ENCODE measurements at regions not wholly inside any gene's neighbourhood (a gene's known extent, or its start where the extent isn't known, plus 50 kb on each side); places are given as distances from the start of the nearest gene placed in this dataset.

DNA sequence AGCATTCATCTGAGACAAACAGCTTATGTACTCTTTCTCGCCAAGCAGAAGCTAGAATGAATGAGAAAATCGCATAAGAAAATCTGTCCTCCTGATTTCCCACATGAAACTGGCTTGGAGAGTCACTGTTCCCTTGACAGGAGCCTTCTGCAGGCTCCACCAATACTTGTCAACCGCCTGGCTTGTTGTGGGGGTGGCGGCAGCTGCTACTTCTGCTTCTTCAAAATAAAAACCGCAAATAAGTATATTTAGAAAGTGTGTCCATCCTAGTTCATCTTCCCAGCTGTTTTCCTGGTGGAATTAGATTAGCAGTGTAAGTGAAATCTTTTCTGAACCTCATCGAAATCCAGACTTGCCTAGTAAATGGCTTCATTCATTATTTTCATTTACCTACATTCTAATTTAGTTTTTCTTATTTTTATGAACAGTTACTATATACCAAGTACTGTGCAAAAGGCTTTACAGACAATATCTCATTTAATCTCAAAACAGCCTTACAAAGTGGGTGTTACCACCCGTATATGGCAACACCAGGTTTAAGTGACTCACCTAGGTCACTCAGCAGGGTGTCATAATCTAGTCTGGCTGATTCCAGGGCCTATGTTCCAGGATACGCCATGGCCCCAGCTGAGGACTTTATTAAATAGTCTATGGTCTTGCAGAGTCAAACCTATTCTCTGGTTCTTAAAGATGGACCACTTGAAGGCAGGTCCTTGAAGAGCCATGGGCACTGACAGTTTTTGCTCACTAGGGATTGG is 104.6 kb upstream of the IGFBP7 start:
- no peak overlapping the region for H3K4me2 ChIP-seq (ENCODE audit: low read length)
- H3K27me3 ChIP-seq (ENCODE audit: control insufficient read depth, insufficient read depth, low read length): peaks cover 13% of the 10 kb centered on the region
- H3K9ac ChIP-seq (ENCODE audit: low read depth, low read length): no peak overlapping the region
- H3K4me3 ChIP-seq (ENCODE audit: low read length): no peak overlapping the region
- H3K4me1 ChIP-seq (ENCODE audit: control insufficient read depth, insufficient read depth, low read length): no peaks in the 10 kb centered on the region
- H3K9me3 ChIP-seq (replicated peaks; ENCODE audit: low read length): no peaks in the 10 kb centered on the region
- no peaks in the 10 kb centered on the region for H3K36me3 ChIP-seq (ENCODE audit: insufficient read depth, low read length)

DNA sequence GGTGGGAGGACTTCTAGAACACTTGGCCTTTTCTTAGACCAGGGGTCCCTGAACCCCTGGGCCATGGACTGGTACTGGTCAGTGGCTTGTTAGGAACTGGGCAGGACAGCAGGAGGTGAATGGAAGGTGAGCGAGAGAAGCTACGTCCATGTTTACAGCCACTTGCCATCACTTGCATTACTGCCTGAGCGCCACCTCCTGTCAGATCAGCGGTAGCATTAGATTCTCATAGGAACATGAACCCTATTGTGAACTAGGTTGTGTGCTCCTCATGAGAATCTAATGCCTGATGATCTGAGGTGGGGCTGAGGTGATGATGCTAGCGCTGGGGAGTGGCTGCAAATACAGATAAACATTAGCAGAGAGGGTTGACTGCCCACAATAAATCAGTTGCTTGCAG is 100.9 kb upstream of the IGFBP7 start:
- no peak overlapping the region for H3K9ac ChIP-seq (ENCODE audit: low read depth, low read length)
- no peaks in the 10 kb centered on the region for H3K36me3 ChIP-seq (ENCODE audit: insufficient read depth, low read length)
- H3K9me3 ChIP-seq (replicated peaks; ENCODE audit: low read length): no peaks in the 10 kb centered on the region
- no peaks in the 10 kb centered on the region for H3K4me1 ChIP-seq (ENCODE audit: control insufficient read depth, insufficient read depth, low read length)
- peaks cover 14% of the 10 kb centered on the region for H3K27me3 ChIP-seq (ENCODE audit: control insufficient read depth, insufficient read depth, low read length)
- H3K4me3 ChIP-seq (ENCODE audit: low read length): no peak overlapping the region
- H3K4me2 ChIP-seq (ENCODE audit: low read length): no peak overlapping the region

DNA sequence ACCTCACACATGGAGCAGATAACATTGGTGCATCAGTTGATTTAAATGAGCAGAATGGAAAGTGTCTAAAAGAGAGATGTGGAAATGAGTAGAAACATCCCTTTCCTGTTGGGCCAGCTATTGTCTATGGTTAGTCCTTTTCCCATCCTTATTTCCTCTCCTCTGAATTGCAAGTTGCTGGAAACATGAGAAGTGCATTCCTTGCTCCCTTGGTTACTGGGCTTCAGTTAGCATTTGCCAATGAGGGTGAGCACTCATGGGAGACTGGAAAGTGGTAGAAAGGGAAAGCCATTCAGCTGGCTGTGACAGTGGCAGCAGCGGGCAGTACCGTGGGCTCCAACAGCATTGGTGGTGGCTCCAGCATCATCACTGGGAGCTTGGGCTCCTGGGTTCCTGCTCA is 96.0 kb upstream of the IGFBP7 start:
- Histone ChIP-seq H3K9me3 (replicated peaks; ENCODE audit: low read length) (no peaks in the 10 kb centered on the region), H3K36me3 (ENCODE audit: insufficient read depth, low read length) (no peaks in the 10 kb centered on the region), H3K9ac (ENCODE audit: low read depth, low read length) (no peak overlapping the region), H3K4me3 (ENCODE audit: low read length) (no peak overlapping the region), H3K4me2 (ENCODE audit: low read length) (no peak overlapping the region), H3K27me3 (ENCODE audit: control insufficient read depth, insufficient read depth, low read length) (peaks cover 18% of the 10 kb centered on the region), H3K4me1 (ENCODE audit: control insufficient read depth, insufficient read depth, low read length) (no peaks in the 10 kb centered on the region)

DNA sequence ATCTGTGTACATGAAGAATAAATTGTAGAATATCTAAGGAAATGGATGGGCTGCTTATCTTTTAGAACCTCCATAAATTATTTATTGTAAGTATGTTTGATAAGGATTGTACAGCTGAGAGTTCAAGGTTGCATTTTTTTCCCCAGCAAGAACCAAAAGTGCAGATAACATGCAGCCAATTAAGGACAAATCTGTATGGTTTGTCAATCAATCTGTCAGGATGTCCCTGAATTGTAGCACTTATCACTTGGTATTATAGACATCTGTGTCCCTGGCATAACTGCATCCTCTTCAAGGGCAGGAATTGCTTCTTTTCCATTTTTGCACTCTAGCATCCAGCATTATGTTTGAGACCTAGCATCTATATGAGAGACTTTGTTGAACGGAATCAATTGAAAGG is 95.4 kb upstream of the IGFBP7 start:
- Histone ChIP-seq H3K4me2 (ENCODE audit: low read length) (no peak overlapping the region), H3K4me3 (ENCODE audit: low read length) (no peak overlapping the region), H3K36me3 (ENCODE audit: insufficient read depth, low read length) (no peaks in the 10 kb centered on the region), H3K4me1 (ENCODE audit: control insufficient read depth, insufficient read depth, low read length) (no peaks in the 10 kb centered on the region), H3K9ac (ENCODE audit: low read depth, low read length) (no peak overlapping the region), H3K9me3 (replicated peaks; ENCODE audit: low read length) (no peaks in the 10 kb centered on the region), H3K27me3 (ENCODE audit: control insufficient read depth, insufficient read depth, low read length) (peaks cover 23% of the 10 kb centered on the region)

DNA sequence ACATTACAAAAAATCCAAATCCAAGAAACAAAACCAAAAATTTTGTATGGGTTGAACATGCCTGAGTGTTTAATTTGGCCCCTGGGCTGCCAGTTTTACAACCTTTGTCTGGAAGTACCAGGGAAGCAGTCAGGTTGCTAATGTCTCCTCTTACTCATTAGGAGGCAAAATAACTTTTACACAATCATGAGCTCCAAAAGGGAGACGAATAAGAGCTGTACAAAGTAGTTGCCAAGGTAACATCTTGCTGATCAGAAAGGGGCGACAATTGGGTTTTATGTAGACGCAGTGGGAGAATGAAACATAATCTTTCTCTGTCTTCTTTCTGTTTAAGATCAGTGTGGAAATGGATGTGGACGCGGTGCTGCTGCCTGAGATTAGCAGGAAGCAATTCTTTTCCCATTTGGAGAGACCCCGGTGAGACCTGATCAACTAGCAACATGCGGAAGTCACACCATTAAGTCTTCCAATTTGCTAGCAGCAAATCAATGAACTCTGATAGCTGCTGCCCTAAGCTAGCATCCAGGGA is 90.7 kb upstream of the IGFBP7 start:
- Histone ChIP-seq H3K9me3 (replicated peaks; ENCODE audit: low read length) (no peaks in the 10 kb centered on the region), H3K27me3 (ENCODE audit: control insufficient read depth, insufficient read depth, low read length) (peaks cover 16% of the 10 kb centered on the region), H3K36me3 (ENCODE audit: insufficient read depth, low read length) (no peaks in the 10 kb centered on the region), H3K4me2 (ENCODE audit: low read length) (no peak overlapping the region), H3K4me1 (ENCODE audit: control insufficient read depth, insufficient read depth, low read length) (no peaks in the 10 kb centered on the region), H3K4me3 (ENCODE audit: low read length) (no peak overlapping the region), H3K9ac (ENCODE audit: low read depth, low read length) (no peak overlapping the region)

DNA sequence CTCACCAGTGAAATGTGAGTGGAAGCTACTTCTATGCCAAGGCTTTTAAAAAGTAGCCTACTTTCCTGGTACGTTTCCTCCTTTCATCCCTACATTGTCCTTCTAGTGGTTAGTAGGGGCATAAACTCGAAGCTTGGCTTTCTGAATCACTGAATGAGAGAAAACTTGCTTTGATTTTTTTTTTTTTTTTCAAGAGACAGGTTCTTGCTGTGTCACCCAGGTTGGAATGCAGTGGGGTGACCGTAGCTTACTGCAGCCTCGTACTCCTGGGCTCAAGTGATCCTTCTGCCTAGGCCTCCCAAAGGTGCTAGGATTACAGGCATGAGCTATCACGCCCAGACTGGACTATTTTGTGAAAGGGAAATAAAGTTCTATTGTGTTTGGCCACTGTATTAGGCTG is 89.1 kb upstream of the IGFBP7 start:
- Histone ChIP-seq H3K4me1 (ENCODE audit: control insufficient read depth, insufficient read depth, low read length) (no peaks in the 10 kb centered on the region), H3K9ac (ENCODE audit: low read depth, low read length) (no peak overlapping the region), H3K27me3 (ENCODE audit: control insufficient read depth, insufficient read depth, low read length) (peaks cover 10% of the 10 kb centered on the region), H3K4me3 (ENCODE audit: low read length) (no peak overlapping the region), H3K9me3 (replicated peaks; ENCODE audit: low read length) (no peaks in the 10 kb centered on the region), H3K36me3 (ENCODE audit: insufficient read depth, low read length) (no peaks in the 10 kb centered on the region), H3K4me2 (ENCODE audit: low read length) (no peak overlapping the region)

DNA sequence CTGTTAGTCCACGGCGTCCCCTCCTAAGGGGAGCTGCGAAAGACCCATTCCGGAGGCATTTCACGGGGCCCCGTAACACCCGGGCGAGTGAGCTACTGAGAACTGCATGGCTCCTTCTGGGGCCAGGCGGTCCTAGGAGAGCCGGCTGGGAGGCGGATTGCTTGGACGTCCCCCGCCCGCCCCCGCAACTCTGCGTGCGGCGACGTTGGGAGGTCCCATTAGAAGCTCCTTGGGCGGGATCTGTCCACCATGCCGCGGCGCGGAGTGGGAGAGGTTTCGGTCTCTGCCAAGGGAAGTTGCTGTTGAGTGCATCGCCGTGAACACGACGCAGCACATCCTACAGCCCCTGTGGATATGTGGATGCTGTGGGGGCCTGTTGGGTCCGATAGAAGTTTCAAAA is 85.4 kb upstream of the IGFBP7 start:
- Histone ChIP-seq H3K36me3 (ENCODE audit: insufficient read depth, low read length) (no peaks in the 10 kb centered on the region), H3K9me3 (replicated peaks; ENCODE audit: low read length) (no peaks in the 10 kb centered on the region), H3K9ac (ENCODE audit: low read depth, low read length) (no peak overlapping the region), H3K4me3 (ENCODE audit: low read length) (no peak overlapping the region), H3K4me1 (ENCODE audit: control insufficient read depth, insufficient read depth, low read length) (no peaks in the 10 kb centered on the region), H3K27me3 (ENCODE audit: control insufficient read depth, insufficient read depth, low read length) (peaks cover 30% of the 10 kb centered on the region), H3K4me2 (ENCODE audit: low read length) (no peak overlapping the region)

DNA sequence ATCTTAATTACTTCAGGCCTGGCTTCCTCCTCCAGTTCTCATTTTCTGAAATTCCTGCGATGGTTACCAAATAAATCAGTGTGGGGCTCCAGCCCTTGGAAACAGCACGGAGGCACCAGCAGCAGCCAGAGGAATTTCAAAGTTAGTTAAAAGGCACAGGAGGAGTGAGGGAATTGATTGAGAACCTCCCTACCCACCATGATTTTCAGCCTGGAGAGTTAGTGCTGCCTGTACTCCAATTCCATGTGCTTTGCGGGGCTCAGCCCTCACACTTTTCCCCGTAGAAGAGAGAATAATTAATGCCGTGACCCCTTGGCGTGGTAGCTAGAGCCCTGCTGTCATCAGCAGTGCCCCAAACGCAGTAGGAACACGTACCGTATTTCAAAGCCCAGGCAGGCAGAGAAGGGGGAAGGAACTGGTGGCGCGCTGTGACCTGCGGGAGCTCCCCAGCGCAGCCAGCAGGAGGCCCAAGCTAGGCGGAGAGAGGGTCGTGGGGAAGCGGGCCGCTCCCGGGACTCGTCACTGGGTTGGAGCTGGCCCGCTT is 84.0 kb upstream of the IGFBP7 start:
- Histone ChIP-seq H3K4me1 (ENCODE audit: control insufficient read depth, insufficient read depth, low read length) (no peaks in the 10 kb centered on the region), H3K27me3 (ENCODE audit: control insufficient read depth, insufficient read depth, low read length) (peaks cover 25% of the 10 kb centered on the region), H3K9me3 (replicated peaks; ENCODE audit: low read length) (no peaks in the 10 kb centered on the region), H3K9ac (ENCODE audit: low read depth, low read length) (no peak overlapping the region), H3K4me3 (ENCODE audit: low read length) (no peak overlapping the region), H3K4me2 (ENCODE audit: low read length) (no peak overlapping the region), H3K36me3 (ENCODE audit: insufficient read depth, low read length) (no peaks in the 10 kb centered on the region)

DNA sequence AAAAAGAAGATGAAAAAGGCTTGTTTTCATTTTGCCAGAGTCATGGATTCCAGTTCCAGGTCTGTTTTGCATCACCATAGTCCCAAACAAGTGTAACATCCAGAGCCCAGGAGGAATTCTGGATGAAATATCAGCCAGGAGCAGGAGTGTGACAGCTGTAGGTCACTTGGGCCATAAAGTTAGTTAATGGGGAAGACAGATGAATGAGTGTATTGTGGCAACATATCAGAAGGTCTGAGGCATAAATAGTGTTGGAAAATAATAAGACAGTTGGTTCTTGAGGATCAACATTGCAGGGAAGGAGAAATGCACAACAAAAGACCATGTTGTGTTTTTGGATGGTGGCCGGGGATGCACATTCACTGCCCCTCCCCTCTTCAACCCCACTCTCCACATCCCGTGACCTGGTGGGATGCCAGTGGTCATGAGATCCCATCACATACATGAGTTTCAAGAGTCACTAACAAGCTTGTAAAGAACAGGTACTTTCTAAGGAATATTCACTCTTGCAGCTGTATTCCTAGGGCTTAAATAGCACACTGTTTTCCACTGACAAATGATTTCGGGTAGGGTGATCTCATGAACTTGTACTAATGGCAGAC is 83.1 kb upstream of the IGFBP7 start:
- Histone ChIP-seq H3K9ac (ENCODE audit: low read depth, low read length) (no peak overlapping the region), H3K9me3 (replicated peaks; ENCODE audit: low read length) (no peaks in the 10 kb centered on the region), H3K36me3 (ENCODE audit: insufficient read depth, low read length) (no peaks in the 10 kb centered on the region), H3K4me2 (ENCODE audit: low read length) (no peak overlapping the region), H3K4me3 (ENCODE audit: low read length) (no peak overlapping the region), H3K27me3 (ENCODE audit: control insufficient read depth, insufficient read depth, low read length) (peaks cover 31% of the 10 kb centered on the region), H3K4me1 (ENCODE audit: control insufficient read depth, insufficient read depth, low read length) (no peaks in the 10 kb centered on the region)

DNA sequence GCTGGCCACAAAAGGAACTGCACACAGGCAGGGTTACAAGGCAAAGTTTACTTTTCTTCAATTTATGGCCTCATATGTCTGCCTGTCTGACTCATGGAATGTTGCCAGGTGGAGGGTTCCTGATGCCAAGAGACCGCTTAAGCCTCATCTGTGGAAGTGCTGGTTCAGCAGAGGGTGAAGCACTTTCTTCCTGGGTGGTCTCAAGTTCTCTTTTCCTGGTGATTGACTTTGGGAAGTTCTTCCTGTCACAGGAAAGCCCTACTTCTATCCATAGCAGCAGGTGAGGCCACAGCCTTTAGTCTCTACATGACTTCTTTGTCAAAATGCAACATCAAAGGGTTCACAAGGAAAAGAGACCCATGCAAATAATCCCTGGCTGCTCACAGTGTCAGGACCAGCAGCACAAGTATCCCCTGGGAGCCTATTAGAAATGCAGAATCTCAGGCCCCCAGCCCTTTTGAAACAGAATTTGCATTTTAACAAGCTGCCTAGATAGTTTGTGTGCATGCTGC is 81.4 kb upstream of the IGFBP7 start:
- H3K9ac ChIP-seq (ENCODE audit: low read depth, low read length): no peak overlapping the region
- H3K27me3 ChIP-seq (ENCODE audit: control insufficient read depth, insufficient read depth, low read length): peaks cover 40% of the 10 kb centered on the region
- no peaks in the 10 kb centered on the region for H3K36me3 ChIP-seq (ENCODE audit: insufficient read depth, low read length)
- no peak overlapping the region for H3K4me2 ChIP-seq (ENCODE audit: low read length)
- H3K4me1 ChIP-seq (ENCODE audit: control insufficient read depth, insufficient read depth, low read length): no peaks in the 10 kb centered on the region
- H3K9me3 ChIP-seq (replicated peaks; ENCODE audit: low read length): no peaks in the 10 kb centered on the region
- no peak overlapping the region for H3K4me3 ChIP-seq (ENCODE audit: low read length)

DNA sequence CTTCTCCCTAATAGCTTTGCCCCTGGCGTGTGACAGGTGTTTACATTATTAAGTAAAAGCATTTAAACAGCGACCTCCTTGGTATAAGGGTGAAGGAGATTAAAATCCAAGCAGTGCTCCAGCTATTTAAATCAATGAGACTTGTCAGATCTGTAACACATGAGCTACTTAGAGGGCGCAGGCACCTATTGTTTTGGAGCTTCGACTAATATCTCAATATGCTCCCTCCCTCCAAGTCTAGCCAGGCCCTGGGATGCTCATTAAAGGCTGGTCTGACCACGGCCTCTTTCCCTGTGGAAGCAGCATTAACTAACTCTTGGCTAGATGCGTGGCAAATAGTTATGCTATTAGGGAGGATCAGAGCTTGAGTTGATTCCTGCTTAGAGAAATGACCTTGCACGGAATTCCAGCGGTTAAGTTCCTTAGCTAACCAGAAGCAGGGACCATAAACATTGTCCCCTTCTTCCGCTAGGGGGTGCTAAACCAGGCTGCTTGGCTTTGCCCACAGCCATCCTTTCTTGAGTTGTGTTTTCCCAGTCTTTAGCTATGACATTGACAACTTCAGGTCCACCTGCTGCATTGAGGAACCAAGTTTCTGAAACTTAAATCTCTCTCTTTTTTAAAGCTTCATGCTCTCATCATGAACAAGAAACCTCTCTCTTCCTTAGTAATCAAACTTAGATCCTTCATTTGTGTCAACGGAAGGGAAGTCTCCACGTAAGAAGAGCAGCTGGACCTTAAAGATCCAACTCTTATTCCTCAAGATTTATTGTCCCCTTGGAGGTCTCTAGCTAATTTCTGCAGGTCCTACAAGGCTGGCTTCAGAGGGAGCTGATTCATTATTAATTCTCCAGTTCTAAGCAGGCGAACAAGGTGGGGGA is 80.7 kb upstream of the IGFBP7 start:
- no peak overlapping the region for H3K4me3 ChIP-seq (ENCODE audit: low read length)
- H3K4me1 ChIP-seq (ENCODE audit: control insufficient read depth, insufficient read depth, low read length): no peaks in the 10 kb centered on the region
- H3K36me3 ChIP-seq (ENCODE audit: insufficient read depth, low read length): no peaks in the 10 kb centered on the region
- peaks cover 40% of the 10 kb centered on the region for H3K27me3 ChIP-seq (ENCODE audit: control insufficient read depth, insufficient read depth, low read length)
- H3K4me2 ChIP-seq (ENCODE audit: low read length): no peak overlapping the region
- H3K9me3 ChIP-seq (replicated peaks; ENCODE audit: low read length): no peaks in the 10 kb centered on the region
- no peak overlapping the region for H3K9ac ChIP-seq (ENCODE audit: low read depth, low read length)
